ENCODE measurements at regions not wholly inside any gene's neighbourhood (a gene's known extent, or its start where the extent isn't known, plus 50 kb on each side); places are given as distances from the start of the nearest gene placed in this dataset.

GRCh38 chr9:121562301-121562700 is 62.7 kb upstream of the GGTA1 start:
- Histone ChIP-seq H3K27ac (no peak overlapping the region), H3K4me3 (no peak overlapping the region), H3K9me3 (no peaks in the 10 kb centered on the region), H3K4me1 (peaks cover 11% of the 10 kb centered on the region), H3K4me2 (no peak overlapping the region)
- ATAC-seq (peak in 1 of 2 experiments; percentile 7; a peak in 1 of 6 replicates), DNase-seq (ENCODE audit: low read depth in 1 of 2, low spot score in 1 of 2) (no peak), FAIRE-seq (no peak)
- ChIA-PET CTCF (interaction anchor here (0.6 to 5.5 kb wide), 5 partner anchors 8 to 433 kb away, joined by 3 to 41 read pairs (median 3); no protein-coding TSS in a partner anchor), POLR2A (no interaction called here)
- TF ChIP-seq NPAS2 (CRISPR knock-in tag; IDR thresholded peaks at IDR 0.05; ENCODE audit: borderline replicate concordance) (no peak), FOSB (CRISPR knock-in tag; IDR thresholded peaks at IDR 0.05) (no peak), CHD4 (IDR thresholded peaks at IDR 0.05; ENCODE audit: borderline replicate concordance) (no peak), CTCF (IDR thresholded peaks at IDR 0.05) (no peak), CBX2 (IDR thresholded peaks at IDR 0.05; ENCODE audit: borderline replicate concordance, low read depth) (no peak), CBX8 (IDR thresholded peaks at IDR 0.05) (no peak), CHD2 (IDR thresholded peaks at IDR 0.05; ENCODE audit: low read length, partially characterized antibody) (no peak), EP300 (IDR thresholded peaks at IDR 0.05) (no peak), HOXB13 (CRISPR knock-in tag; IDR thresholded peaks at IDR 0.05; ENCODE audit: low read depth) (no peak), TP53 (CRISPR knock-in tag; IDR thresholded peaks at IDR 0.05) (no peak), HOXB5 (CRISPR knock-in tag; IDR thresholded peaks at IDR 0.05) (no peak), ESRRA (IDR thresholded peaks at IDR 0.05; ENCODE audit: borderline replicate concordance, low read length) (no peak), HEYL (CRISPR knock-in tag; IDR thresholded peaks at IDR 0.05) (no peak), CEBPB (IDR thresholded peaks at IDR 0.05) (no peak), FOXS1 (CRISPR knock-in tag; IDR thresholded peaks at IDR 0.05) (no peak), HMGXB4 (CRISPR knock-in tag; IDR thresholded peaks at IDR 0.05; ENCODE audit: borderline replicate concordance) (no peak), BCL3 (IDR thresholded peaks at IDR 0.05) (no peak)
- WGBS (ENCODE audit: missing lambda C conversion rate) = 83% methylated on average over 6 of the region's 6 CpGs

GRCh38 chr9:121563425-121563824 is 63.8 kb upstream of the GGTA1 start:
- DNase-seq (ENCODE audit: low read depth in 1 of 2, low spot score in 1 of 2) = no peak
- no peak for TF ChIP-seq CHD2 (IDR thresholded peaks at IDR 0.05; ENCODE audit: low read length, partially characterized antibody)
- no peak for TF ChIP-seq CTCF (IDR thresholded peaks at IDR 0.05)
- no peak for TF ChIP-seq HOXA7 (CRISPR knock-in tag; IDR thresholded peaks at IDR 0.05)
- no peak for TF ChIP-seq HDAC2 (IDR thresholded peaks at IDR 0.05)
- no peak for TF ChIP-seq MAFK (IDR thresholded peaks at IDR 0.05; ENCODE audit: partially characterized antibody)
- TF ChIP-seq POLR2AphosphoS2 (conservative IDR thresholded peaks at IDR 0.05; ENCODE audit: low read length) = no peak
- no peak for TF ChIP-seq RCOR1 (IDR thresholded peaks at IDR 0.05; ENCODE audit: low read depth, low read length)
- no peak for TF ChIP-seq FOSL2 (IDR thresholded peaks at IDR 0.05)
- TF ChIP-seq FOSL2 (CRISPR knock-in tag; IDR thresholded peaks at IDR 0.05) = no peak
- TF ChIP-seq MAZ (IDR thresholded peaks at IDR 0.05; ENCODE audit: borderline replicate concordance, low read depth, low read length) = no peak
- TF ChIP-seq HEYL (CRISPR knock-in tag; IDR thresholded peaks at IDR 0.05) = no peak
- TF ChIP-seq RARB (CRISPR knock-in tag; IDR thresholded peaks at IDR 0.05) = no peak
- WGBS (ENCODE audit: missing lambda C conversion rate) = 94% methylated on average over 8 of the region's 8 CpGs
- H3K27ac ChIP-seq = no peak overlapping the region
- H3K4me3 ChIP-seq = no peak overlapping the region
- no peaks in the 10 kb centered on the region for H3K9me3 ChIP-seq
- ChIA-PET CTCF (interaction anchor here (1.2 to 5.5 kb wide), 2 partner anchors 9 to 13 kb away, joined by 3 to 41 read pairs; no protein-coding TSS in a partner anchor), POLR2A (no interaction called here)
- H3K4me2 ChIP-seq = no peak overlapping the region
- peaks cover 1% of the 10 kb centered on the region; the same call in 2 of the 3 replicates for H3K4me1 ChIP-seq
- no peak for ATAC-seq
- FAIRE-seq = no peak
